ENCODE measurements at regions not wholly inside any gene's neighbourhood (a gene's known extent, or its start where the extent isn't known, plus 50 kb on each side); places are given as distances from the start of the nearest gene placed in this dataset.

DNA sequence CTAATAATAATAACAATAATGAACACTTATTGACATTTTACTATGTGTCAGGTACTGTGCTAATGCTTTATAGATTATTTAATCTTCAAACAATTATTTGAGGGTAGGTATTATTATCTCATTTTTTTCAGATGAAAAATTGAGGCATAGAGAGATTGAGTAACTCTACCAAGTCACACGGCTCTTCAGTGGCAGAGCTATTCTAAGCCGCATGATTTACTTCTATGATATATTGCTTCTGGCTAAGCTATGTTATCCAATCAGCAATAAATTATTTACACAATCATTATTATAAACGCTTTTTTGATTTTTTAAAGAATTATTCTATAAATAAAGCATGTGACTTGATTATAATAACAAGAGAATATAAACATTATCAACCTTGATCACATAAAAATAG, 80.0 kb downstream of the TMEM30B start:
- Histone ChIP-seq H3K27ac (no peak overlapping the region), H3K4me3 (ENCODE audit: low read depth, low read length) (no peak overlapping the region), H3K27me3 (replicated peaks) (no peaks in the 10 kb centered on the region), H3K36me3 (replicated peaks) (no peaks in the 10 kb centered on the region)
- in situ Hi-C loops (cut with HindIII; ENCODE audit: low pct_ligation_motif_present, low sequenced_read_pairs), result no loop called here
- TF ChIP-seq, protein P1, sequence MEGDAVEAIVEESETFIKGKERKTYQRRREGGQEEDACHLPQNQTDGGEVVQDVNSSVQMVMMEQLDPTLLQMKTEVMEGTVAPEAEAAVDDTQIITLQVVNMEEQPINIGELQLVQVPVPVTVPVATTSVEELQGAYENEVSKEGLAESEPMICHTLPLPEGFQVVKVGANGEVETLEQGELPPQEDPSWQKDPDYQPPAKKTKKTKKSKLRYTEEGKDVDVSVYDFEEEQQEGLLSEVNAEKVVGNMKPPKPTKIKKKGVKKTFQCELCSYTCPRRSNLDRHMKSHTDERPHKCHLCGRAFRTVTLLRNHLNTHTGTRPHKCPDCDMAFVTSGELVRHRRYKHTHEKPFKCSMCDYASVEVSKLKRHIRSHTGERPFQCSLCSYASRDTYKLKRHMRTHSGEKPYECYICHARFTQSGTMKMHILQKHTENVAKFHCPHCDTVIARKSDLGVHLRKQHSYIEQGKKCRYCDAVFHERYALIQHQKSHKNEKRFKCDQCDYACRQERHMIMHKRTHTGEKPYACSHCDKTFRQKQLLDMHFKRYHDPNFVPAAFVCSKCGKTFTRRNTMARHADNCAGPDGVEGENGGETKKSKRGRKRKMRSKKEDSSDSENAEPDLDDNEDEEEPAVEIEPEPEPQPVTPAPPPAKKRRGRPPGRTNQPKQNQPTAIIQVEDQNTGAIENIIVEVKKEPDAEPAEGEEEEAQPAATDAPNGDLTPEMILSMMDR (IDR thresholded peaks at IDR 0.05; ENCODE audit: low read depth, low read length, missing control alignments), result no peak
- DNase-seq, result no peak

DNA sequence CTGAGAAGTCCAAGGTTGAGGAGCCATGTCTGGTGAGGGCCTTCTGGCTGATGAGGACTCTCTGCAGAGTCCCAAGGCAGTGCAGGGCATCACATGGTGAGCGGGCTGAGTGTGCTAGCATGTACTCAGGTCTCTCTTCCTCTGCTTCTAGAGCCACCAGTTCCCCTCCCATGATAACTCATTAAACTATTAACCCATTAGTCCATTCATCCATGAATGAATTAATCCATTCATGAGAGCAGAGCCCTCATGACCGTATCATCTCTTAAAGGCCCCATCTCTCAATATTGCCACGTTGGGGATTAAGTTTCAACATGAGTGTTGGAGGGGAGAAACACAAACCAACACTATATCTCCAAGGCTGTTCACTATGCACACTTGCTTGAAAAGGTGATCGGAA, 83.7 kb downstream of the TMEM30B start:
- in situ Hi-C loops (cut with HindIII; ENCODE audit: low pct_ligation_motif_present, low sequenced_read_pairs), result no loop called here
- TF ChIP-seq, protein P1 (IDR thresholded peaks at IDR 0.05; ENCODE audit: low read depth, low read length, missing control alignments), result no peak
- Histone ChIP-seq H3K4me3 (ENCODE audit: low read depth, low read length) (no peak overlapping the region), H3K27me3 (replicated peaks) (no peaks in the 10 kb centered on the region), H3K27ac (no peak overlapping the region), H3K36me3 (replicated peaks) (no peaks in the 10 kb centered on the region)
- no peak for DNase-seq

DNA sequence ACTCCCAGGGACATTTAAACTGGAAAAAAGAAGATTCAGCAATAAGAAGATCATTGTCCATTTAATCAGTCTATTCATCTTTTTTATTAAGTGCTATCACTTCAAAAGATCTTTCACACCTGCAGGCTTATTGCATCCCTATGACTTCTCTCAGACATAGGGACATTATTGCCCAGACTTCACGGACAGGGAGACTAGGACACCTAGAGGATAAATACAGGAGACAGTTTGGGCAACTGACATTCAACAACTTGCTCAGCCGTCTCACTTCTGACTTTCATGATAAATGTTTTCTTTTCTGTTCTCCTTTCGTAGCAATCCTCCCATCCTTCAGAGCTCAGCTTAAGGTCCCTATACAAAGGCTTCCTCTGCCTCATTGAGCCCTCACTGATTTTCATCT, 84.3 kb downstream of the TMEM30B start:
- in situ Hi-C loops (cut with HindIII; ENCODE audit: low pct_ligation_motif_present, low sequenced_read_pairs), result no loop called here
- Histone ChIP-seq H3K27me3 (replicated peaks) (no peaks in the 10 kb centered on the region), H3K36me3 (replicated peaks) (no peaks in the 10 kb centered on the region), H3K4me3 (ENCODE audit: low read depth, low read length) (no peak overlapping the region), H3K27ac (no peak overlapping the region)
- DNase-seq, result no peak
- TF ChIP-seq, protein P1 (IDR thresholded peaks at IDR 0.05; ENCODE audit: low read depth, low read length, missing control alignments), result peak; percentile 52

DNA sequence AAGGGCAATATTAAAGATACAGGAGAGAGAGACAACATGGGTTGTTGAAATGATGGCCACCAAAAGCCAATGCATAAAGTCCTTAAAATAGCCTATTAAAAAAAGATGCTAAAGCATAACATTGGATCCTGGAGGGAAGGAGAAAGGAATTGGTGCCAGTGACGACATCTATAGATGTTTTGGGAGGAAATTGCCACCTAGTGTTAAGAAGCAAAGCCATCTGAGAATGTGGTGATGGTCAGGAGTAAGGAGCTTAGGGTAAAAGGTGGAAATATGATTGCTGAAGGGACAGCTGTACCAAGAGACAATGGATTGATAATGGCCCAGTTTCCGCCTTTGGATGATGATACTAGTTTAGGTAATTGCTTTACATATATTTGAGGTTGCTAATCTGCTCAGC, 85.1 kb downstream of the TMEM30B start:
- Histone ChIP-seq H3K27me3 (replicated peaks) (no peaks in the 10 kb centered on the region), H3K27ac (no peak overlapping the region), H3K36me3 (replicated peaks) (no peaks in the 10 kb centered on the region), H3K4me3 (ENCODE audit: low read depth, low read length) (no peak overlapping the region)
- in situ Hi-C loops (cut with HindIII; ENCODE audit: low pct_ligation_motif_present, low sequenced_read_pairs), result no loop called here
- DNase-seq, result no peak
- TF ChIP-seq, protein P1 (IDR thresholded peaks at IDR 0.05; ENCODE audit: low read depth, low read length, missing control alignments), result peak; percentile 31

DNA sequence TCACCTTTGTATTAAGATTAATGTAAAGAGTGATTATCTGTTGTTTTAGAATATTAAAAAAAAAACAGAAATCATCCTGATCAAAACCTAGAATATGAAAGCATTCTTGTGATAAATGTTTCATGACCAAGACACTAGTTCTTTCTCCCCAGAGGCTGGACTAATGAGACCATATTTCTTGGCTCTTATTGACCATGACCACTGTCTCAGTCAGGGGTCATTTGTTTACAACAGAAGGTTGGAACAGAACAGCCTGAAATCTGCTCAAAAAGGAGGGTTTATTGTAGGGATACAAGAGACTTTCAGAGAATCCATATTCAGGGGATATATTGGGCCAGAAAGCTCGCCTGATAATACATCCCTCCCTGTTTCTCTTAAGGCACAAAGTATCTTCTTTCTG, 87.7 kb downstream of the TMEM30B start:
- Histone ChIP-seq H3K4me3 (ENCODE audit: low read depth, low read length) (no peak overlapping the region), H3K36me3 (replicated peaks) (no peaks in the 10 kb centered on the region), H3K27me3 (replicated peaks) (no peaks in the 10 kb centered on the region), H3K27ac (no peak overlapping the region)
- no peak for DNase-seq
- TF ChIP-seq, protein P1 (IDR thresholded peaks at IDR 0.05; ENCODE audit: low read depth, low read length, missing control alignments), result no peak
- in situ Hi-C loops (cut with HindIII; ENCODE audit: low pct_ligation_motif_present, low sequenced_read_pairs), result no loop called here

DNA sequence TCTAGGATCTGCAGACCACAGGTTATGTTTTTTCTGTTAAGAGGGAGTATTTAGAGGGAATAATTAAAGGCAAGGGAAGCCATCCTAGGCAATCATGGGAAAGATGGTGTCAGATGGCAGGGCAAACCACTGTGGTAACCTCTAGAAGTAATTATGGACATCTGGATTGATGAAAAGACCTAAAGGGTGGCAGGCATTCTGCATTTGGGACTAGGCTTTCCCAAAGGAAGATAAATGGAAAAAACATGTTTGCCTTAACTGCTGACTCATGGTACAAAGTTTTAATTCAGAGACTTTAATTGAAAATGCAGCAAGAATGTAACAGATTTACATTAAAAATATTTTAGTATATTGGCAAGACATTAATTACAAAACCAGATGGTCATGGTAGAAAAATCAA, 88.1 kb downstream of the TMEM30B start:
- in situ Hi-C loops (cut with HindIII; ENCODE audit: low pct_ligation_motif_present, low sequenced_read_pairs), result no loop called here
- TF ChIP-seq, protein P1 (IDR thresholded peaks at IDR 0.05; ENCODE audit: low read depth, low read length, missing control alignments), result no peak
- H3K36me3 ChIP-seq (replicated peaks), result no peaks in the 10 kb centered on the region
- H3K27me3 ChIP-seq (replicated peaks), result no peaks in the 10 kb centered on the region
- no peak for DNase-seq
- no peak overlapping the region for H3K4me3 ChIP-seq (ENCODE audit: low read depth, low read length)
- no peak overlapping the region for H3K27ac ChIP-seq
